ENCODE measurements at regions not wholly inside any gene's neighbourhood (a gene's known extent, or its start where the extent isn't known, plus 50 kb on each side); places are given as distances from the start of the nearest gene placed in this dataset.

DNA sequence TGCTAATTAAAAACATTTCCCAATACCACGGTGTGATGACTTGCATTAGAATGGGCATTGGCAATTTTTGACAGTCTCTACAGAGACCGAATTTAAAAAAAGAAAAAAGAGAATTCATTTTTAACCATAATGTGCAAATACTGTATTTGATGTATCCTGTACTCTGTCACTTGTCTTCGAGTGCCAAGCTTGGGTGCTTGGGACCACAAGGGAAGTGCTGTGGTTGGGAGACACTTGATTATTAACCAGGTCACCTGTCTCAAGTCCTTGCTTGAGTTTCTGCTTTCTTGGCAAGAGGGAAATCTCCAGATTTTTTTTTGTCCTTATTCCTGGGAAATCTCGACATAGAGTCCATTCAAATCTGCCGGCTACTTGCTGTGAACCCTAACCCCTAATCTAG is 209.0 kb downstream of the MC4R start:
- TF ChIP-seq, protein P1, sequence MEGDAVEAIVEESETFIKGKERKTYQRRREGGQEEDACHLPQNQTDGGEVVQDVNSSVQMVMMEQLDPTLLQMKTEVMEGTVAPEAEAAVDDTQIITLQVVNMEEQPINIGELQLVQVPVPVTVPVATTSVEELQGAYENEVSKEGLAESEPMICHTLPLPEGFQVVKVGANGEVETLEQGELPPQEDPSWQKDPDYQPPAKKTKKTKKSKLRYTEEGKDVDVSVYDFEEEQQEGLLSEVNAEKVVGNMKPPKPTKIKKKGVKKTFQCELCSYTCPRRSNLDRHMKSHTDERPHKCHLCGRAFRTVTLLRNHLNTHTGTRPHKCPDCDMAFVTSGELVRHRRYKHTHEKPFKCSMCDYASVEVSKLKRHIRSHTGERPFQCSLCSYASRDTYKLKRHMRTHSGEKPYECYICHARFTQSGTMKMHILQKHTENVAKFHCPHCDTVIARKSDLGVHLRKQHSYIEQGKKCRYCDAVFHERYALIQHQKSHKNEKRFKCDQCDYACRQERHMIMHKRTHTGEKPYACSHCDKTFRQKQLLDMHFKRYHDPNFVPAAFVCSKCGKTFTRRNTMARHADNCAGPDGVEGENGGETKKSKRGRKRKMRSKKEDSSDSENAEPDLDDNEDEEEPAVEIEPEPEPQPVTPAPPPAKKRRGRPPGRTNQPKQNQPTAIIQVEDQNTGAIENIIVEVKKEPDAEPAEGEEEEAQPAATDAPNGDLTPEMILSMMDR (IDR thresholded peaks at IDR 0.05) = no peak
- TF ChIP-seq EP300 (IDR thresholded peaks at IDR 0.05) = no peak

All from suprapubic skin (tissue), 3 donors.